GM23338 (cell line): ENCODE measurements at regions not wholly inside any gene's neighbourhood (a gene's known extent, or its start where the extent isn't known, plus 50 kb on each side); places are given as distances from the start of the nearest gene placed in this dataset.

Experiments used
- CREB1 ChIP-seq: fragments of 250-450 bp; sonication (Bioruptor Pico); IDR thresholded peaks from 2 replicates; pipeline ENCODE4 v1.5.0; 2020; ENCODE audit warnings: low read depth, mild to moderate bottlenecking, moderate library complexity
- ETS1 ChIP-seq: IDR thresholded peaks from 2 replicates; pipeline ENCODE4 v1.6.1; 2016; ENCODE audit warnings: antibody characterized with exemption
- EZH2 ChIP-seq: fragments of 200-600 bp; sonication (generic); IDR thresholded peaks from one replicate; pipeline ENCODE4 v1.8.0; 2017; ENCODE audit warnings: antibody characterized with exemption, mild to moderate bottlenecking, low read depth; ENCODE audit not compliant: unreplicated experiment
- EZH2phosphoT487 ChIP-seq: fragments of 200-600 bp; sonication (generic); IDR thresholded peaks from one replicate; pipeline ENCODE4 v1.8.1; 2018; ENCODE audit warnings: antibody characterized with exemption; ENCODE audit not compliant: unreplicated experiment
- JUNB ChIP-seq: IDR thresholded peaks from one replicate; pipeline ENCODE4 v1.6.1; 2016; ENCODE audit warnings: antibody characterized with exemption; ENCODE audit not compliant: unreplicated experiment
- POLR2AphosphoS5 ChIP-seq: IDR thresholded peaks from 2 replicates; pipeline ENCODE4 v1.6.1; 2016; ENCODE audit warnings: antibody characterized with exemption, low read depth
- REST ChIP-seq: IDR thresholded peaks from one replicate; pipeline ENCODE4 v1.6.1; 2018; ENCODE audit warnings: antibody characterized with exemption; ENCODE audit not compliant: unreplicated experiment
- ZNF114 ChIP-seq: fragments of 250-450 bp; sonication (Bioruptor Pico); IDR thresholded peaks from 2 replicates; pipeline ENCODE4 v1.5.0; 2020; ENCODE audit warnings: mild to moderate bottlenecking, moderate library complexity
- ZNF331 ChIP-seq: fragments of 250-450 bp; sonication (Bioruptor Pico); IDR thresholded peaks from 2 replicates; pipeline ENCODE4 v1.5.0; 2020; ENCODE audit warnings: low read depth, mild to moderate bottlenecking, moderate library complexity
- TF ChIP-seq, protein P1 (sequence below), 2 experiments: fragments of 200-600 bp in 1 of 2; sonication (generic) in 1 of 2; conservative IDR thresholded peaks; 2 replicates each; pipeline versions ENCODE4 v1.5.1 to v1.6.1; 2016 to 2017; ENCODE audit warnings: antibody characterized with exemption in 2 of 2, low read depth in 2 of 2, mild to moderate bottlenecking in 2 of 2, moderate library complexity in 1 of 2
- TF ChIP-seq, protein P2 (sequence below): fragments of 250-450 bp; sonication (Bioruptor Pico); IDR thresholded peaks from 2 replicates; pipeline ENCODE4 v1.5.0; 2020; ENCODE audit warnings: mild to moderate bottlenecking, moderate library complexity

DNA sequence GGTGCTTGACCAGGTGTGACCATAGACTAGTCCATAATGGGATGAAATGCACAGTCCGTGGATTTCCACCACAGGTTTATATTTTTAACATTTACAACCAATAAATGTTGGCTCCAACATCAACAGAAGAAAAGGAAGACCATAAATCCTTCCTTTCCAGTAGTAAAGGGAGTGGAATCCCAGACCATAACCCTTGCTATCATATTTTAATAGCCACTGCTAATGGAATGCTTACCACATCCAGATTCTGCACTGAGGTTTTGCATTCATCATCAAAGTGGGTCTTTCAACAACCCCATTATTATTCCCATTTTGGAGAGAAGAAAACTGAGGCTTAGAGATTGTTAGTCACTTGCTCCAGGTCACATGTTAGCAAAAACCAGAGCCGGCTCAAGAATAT, 106.7 kb downstream of the FOXL1 start:
- TF ChIP-seq POLR2AphosphoS5 (no peak), EZH2 (no peak), ZNF114 (no peak), EZH2phosphoT487 (no peak), REST (no peak), ZNF331 (no peak), CREB1 (no peak), JUNB (no peak), ETS1 (no peak)
- TF ChIP-seq, protein P1, sequence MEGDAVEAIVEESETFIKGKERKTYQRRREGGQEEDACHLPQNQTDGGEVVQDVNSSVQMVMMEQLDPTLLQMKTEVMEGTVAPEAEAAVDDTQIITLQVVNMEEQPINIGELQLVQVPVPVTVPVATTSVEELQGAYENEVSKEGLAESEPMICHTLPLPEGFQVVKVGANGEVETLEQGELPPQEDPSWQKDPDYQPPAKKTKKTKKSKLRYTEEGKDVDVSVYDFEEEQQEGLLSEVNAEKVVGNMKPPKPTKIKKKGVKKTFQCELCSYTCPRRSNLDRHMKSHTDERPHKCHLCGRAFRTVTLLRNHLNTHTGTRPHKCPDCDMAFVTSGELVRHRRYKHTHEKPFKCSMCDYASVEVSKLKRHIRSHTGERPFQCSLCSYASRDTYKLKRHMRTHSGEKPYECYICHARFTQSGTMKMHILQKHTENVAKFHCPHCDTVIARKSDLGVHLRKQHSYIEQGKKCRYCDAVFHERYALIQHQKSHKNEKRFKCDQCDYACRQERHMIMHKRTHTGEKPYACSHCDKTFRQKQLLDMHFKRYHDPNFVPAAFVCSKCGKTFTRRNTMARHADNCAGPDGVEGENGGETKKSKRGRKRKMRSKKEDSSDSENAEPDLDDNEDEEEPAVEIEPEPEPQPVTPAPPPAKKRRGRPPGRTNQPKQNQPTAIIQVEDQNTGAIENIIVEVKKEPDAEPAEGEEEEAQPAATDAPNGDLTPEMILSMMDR (conservative IDR thresholded peaks at IDR 0.05; ENCODE audit: low read depth in 2 of 2): no peak
- TF ChIP-seq, protein P2, sequence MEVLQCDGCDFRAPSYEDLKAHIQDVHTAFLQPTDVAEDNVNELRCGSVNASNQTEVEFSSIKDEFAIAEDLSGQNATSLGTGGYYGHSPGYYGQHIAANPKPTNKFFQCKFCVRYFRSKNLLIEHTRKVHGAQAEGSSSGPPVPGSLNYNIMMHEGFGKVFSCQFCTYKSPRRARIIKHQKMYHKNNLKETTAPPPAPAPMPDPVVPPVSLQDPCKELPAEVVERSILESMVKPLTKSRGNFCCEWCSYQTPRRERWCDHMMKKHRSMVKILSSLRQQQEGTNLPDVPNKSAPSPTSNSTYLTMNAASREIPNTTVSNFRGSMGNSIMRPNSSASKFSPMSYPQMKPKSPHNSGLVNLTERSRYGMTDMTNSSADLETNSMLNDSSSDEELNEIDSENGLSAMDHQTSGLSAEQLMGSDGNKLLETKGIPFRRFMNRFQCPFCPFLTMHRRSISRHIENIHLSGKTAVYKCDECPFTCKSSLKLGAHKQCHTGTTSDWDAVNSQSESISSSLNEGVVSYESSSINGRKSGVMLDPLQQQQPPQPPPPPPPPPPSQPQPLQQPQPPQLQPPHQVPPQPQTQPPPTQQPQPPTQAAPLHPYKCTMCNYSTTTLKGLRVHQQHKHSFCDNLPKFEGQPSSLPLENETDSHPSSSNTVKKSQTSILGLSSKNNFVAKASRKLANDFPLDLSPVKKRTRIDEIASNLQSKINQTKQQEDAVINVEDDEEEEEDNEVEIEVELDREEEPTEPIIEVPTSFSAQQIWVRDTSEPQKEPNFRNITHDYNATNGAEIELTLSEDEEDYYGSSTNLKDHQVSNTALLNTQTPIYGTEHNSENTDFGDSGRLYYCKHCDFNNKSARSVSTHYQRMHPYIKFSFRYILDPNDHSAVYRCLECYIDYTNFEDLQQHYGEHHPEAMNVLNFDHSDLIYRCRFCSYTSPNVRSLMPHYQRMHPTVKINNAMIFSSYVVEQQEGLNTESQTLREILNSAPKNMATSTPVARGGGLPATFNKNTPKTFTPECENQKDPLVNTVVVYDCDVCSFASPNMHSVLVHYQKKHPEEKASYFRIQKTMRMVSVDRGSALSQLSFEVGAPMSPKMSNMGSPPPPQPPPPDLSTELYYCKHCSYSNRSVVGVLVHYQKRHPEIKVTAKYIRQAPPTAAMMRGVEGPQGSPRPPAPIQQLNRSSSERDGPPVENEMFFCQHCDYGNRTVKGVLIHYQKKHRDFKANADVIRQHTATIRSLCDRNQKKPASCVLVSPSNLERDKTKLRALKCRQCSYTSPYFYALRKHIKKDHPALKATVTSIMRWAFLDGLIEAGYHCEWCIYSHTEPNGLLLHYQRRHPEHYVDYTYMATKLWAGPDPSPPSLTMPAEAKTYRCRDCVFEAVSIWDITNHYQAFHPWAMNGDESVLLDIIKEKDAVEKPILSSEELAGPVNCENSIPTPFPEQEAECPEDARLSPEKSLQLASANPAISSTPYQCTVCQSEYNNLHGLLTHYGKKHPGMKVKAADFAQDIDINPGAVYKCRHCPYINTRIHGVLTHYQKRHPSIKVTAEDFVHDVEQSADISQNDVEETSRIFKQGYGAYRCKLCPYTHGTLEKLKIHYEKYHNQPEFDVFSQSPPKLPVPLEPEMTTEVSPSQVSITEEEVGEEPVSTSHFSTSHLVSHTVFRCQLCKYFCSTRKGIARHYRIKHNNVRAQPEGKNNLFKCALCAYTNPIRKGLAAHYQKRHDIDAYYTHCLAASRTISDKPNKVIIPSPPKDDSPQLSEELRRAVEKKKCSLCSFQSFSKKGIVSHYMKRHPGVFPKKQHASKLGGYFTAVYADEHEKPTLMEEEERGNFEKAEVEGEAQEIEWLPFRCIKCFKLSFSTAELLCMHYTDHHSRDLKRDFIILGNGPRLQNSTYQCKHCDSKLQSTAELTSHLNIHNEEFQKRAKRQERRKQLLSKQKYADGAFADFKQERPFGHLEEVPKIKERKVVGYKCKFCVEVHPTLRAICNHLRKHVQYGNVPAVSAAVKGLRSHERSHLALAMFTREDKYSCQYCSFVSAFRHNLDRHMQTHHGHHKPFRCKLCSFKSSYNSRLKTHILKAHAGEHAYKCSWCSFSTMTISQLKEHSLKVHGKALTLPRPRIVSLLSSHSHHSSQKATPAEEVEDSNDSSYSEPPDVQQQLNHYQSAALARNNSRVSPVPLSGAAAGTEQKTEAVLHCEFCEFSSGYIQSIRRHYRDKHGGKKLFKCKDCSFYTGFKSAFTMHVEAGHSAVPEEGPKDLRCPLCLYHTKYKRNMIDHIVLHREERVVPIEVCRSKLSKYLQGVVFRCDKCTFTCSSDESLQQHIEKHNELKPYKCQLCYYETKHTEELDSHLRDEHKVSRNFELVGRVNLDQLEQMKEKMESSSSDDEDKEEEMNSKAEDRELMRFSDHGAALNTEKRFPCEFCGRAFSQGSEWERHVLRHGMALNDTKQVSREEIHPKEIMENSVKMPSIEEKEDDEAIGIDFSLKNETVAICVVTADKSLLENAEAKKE (CRISPR knock-in tag): no peak
